CD4-positive, alpha-beta T cell (primary cell): ENCODE measurements at regions not wholly inside any gene's neighbourhood (a gene's known extent, or its start where the extent isn't known, plus 50 kb on each side); places are given as distances from the start of the nearest gene placed in this dataset.

ENCODE experiments used
- ATAC-seq: fragments of 200-7000 bp; cut with Tn5 transposase; one replicate; pipeline ENCODE4 v1.10.0; 2022; ENCODE audit warnings: mild to moderate bottlenecking; ENCODE audit not compliant: poor library complexity
- CTCF ChIA-PET: fragments of 350-600 bp; sonication (Branson Sonifier 250); formaldehyde crosslinking; loops from one replicate; lab custom pipeline; 2021; ENCODE audit warnings: antibody characterized with exemption, inconsistent platforms; lab: Charles Lee
- POLR2A ChIA-PET: fragments of 350-600 bp; sonication (Branson Sonifier 250); formaldehyde crosslinking; loops from one replicate; lab custom pipeline; 2021; ENCODE audit warnings: antibody characterized with exemption, inconsistent platforms; lab: Charles Lee
- DNase-seq, 14 experiments: peaks; one replicate each; pipeline ENCODE4 v3.0.0-alpha.2; 2013 to 2020; ENCODE audit warnings: mixed read lengths in 2 of 14
- H3K27ac ChIP-seq, 2 donors: one replicate each; pipeline versions ENCODE4 v1.5.1 to v1.7.0; 2013; ENCODE audit warnings: low read length in 2 of 2, low read depth in 1 of 2, mild to moderate bottlenecking in 1 of 2
- H3K27me3 ChIP-seq, 2 experiments: 1 replicate in 1 of 2; 2 replicates in 1 of 2; pipeline versions ENCODE4 v1.6.1 to v1.7.0; 2013; ENCODE audit warnings: low read length in 2 of 2, control low read depth in 1 of 2, mild to moderate bottlenecking in 1 of 2, moderate library complexity in 1 of 2; ENCODE audit not compliant: insufficient read depth in 2 of 2, control insufficient read depth in 1 of 2
- H3K36me3 ChIP-seq: one replicate; pipeline ENCODE4 v1.6.1; 2013; ENCODE audit warnings: low read length, control low read depth; ENCODE audit not compliant: insufficient read depth
- H3K4me1 ChIP-seq: one replicate; pipeline ENCODE4 v1.6.1; 2013; ENCODE audit warnings: low read length, control low read depth; ENCODE audit not compliant: insufficient read depth
- H3K4me3 ChIP-seq: one replicate; pipeline ENCODE4 v1.5.1; 2013; ENCODE audit warnings: mild to moderate bottlenecking, low read length, moderate library complexity
- H3K9me3 ChIP-seq, 2 experiments: 1 replicate in 1 of 2; 2 replicates in 1 of 2; pipeline versions ENCODE4 v1.6.1 to v1.7.0; 2013; ENCODE audit warnings: low read length in 2 of 2, mild to moderate bottlenecking in 2 of 2, control low read depth in 1 of 2, moderate library complexity in 1 of 2; ENCODE audit not compliant: control insufficient read depth in 1 of 2, insufficient read depth in 1 of 2
- H3K27ac Mint-ChIP-seq: one replicate; pipeline ENCODE4 v1.8.0; 2020; ENCODE audit warnings: mixed read lengths
- H3K27me3 Mint-ChIP-seq: one replicate; pipeline ENCODE4 v1.8.0; 2021; ENCODE audit warnings: mixed read lengths
- H3K36me3 Mint-ChIP-seq: one replicate; pipeline ENCODE4 v1.8.0; 2021; ENCODE audit warnings: low read depth, mixed read lengths
- H3K4me1 Mint-ChIP-seq: one replicate; pipeline ENCODE4 v1.8.0; 2021; ENCODE audit warnings: low read depth, mixed read lengths
- H3K4me3 Mint-ChIP-seq: one replicate; pipeline ENCODE4 v1.8.0; 2020; ENCODE audit warnings: mild to moderate bottlenecking, mixed read lengths
- H3K9me3 Mint-ChIP-seq: one replicate; pipeline ENCODE4 v1.8.0; 2020; ENCODE audit warnings: mixed read lengths
- CTCF ChIP-seq: fragments of 200-600 bp; IDR thresholded peaks from one replicate; pipeline ENCODE4 v1.8.0; 2022; ENCODE audit warnings: antibody characterized with exemption, mild to moderate bottlenecking
- intact Hi-C, 2 experiments: fragments of 100-400 bp; cut with DNase I in 1 of 2; cut with micrococcal nuclease in 1 of 2; formaldehyde crosslinking; loops; one replicate each; pipeline versions ENCODE4 v1.15.1 to v1.9.0; 2023 to 2025; cut with DNase I, micrococcal nuclease

DNA sequence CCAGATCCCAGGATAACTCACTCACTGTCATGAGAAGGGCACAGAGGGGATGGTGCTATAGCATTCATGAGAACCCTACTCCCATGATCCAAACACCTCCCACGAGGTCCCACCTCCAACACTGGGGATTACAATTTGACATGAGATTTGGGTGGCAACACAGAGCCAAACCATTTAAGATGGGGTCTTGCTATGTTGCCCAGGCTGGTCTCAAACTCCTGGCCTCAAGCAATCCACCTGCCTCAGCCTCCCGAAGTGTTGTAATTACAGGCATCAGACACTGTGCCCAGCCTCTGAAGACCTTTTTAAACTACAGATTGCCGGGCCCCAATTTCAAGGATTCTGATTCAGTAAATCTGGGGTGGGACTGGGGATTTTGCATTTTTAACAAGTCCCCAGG is 98.5 kb downstream of the BAMBI start:
- no peaks in the 10 kb centered on the region for H3K27me3 ChIP-seq
- ATAC-seq (no peak), DNase-seq (no peak)
- intact Hi-C loops, result no loop called here
- POLR2A ChIA-PET, result no interaction called here
- H3K27ac Mint-ChIP-seq, result no peak overlapping the region
- H3K36me3 Mint-ChIP-seq, result no peaks in the 10 kb centered on the region
- H3K4me1 Mint-ChIP-seq, result no peaks in the 10 kb centered on the region
- peaks cover 0 to 15% of the 10 kb centered on the region in 2 experiments for H3K9me3 ChIP-seq
- TF ChIP-seq CTCF, result no peak
- no peaks in the 10 kb centered on the region for H3K27me3 Mint-ChIP-seq
- CTCF ChIA-PET, result no interaction called here
- H3K4me3 Mint-ChIP-seq, result no peak overlapping the region
- no peak overlapping the region for H3K4me3 ChIP-seq
- no peaks in the 10 kb centered on the region for H3K4me1 ChIP-seq
- no peaks in the 10 kb centered on the region for H3K36me3 ChIP-seq
- H3K27ac ChIP-seq, result no peak overlapping the region
- no peaks in the 10 kb centered on the region for H3K9me3 Mint-ChIP-seq

DNA sequence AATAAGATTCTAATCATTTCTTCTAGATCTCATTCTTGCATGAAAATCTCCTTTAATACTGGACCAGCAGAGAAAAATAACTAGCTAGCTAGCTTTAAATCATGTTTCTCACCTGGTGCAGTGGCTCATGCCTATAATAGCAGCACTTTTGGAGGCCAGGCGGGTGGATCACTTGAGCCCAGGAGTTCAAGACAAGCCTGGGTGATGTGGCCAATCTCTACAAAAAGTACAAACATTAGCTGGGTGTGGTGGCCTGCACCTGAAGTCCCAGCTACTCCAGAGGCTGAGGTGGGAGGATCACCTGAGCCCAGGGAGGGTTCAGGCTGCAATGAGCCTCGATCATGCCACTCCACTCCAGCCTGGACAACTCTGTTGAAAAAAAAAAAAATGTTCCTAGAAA is 99.2 kb downstream of the BAMBI start:
- Histone ChIP-seq H3K9me3 (peaks cover 0 to 8% of the 10 kb centered on the region in 2 experiments), H3K27me3 (no peaks in the 10 kb centered on the region), H3K27ac (no peak overlapping the region), H3K36me3 (no peaks in the 10 kb centered on the region), H3K4me1 (no peaks in the 10 kb centered on the region), H3K4me3 (no peak overlapping the region)
- no peak for TF ChIP-seq CTCF
- Mint-ChIP-seq H3K27ac (no peak overlapping the region), H3K9me3 (no peaks in the 10 kb centered on the region), H3K4me3 (no peak overlapping the region), H3K27me3 (no peaks in the 10 kb centered on the region), H3K36me3 (no peaks in the 10 kb centered on the region), H3K4me1 (no peaks in the 10 kb centered on the region)
- DNase-seq (no peak), ATAC-seq (no peak)
- intact Hi-C loops, result no loop called here
- POLR2A ChIA-PET, result no interaction called here
- CTCF ChIA-PET, result no interaction called here

DNA sequence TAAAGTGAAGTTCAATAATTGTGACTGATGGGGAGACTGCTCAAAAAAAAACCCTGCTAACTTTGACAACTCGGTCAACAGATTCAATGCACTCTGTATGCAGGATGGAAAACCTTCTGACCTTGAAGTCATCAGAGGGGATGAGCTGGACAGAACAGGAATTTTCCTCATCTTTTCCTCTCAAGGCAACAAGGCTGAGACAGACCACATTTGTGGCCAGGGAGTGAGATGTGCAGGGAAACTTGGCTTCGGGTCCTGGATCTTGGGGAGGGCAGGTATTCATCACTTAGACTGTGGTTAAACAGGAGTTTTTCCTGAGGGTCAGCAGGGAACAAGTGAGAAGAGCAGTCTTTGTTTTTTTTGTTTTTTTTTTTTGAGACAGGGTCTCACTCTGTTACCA is 100.6 kb downstream of the BAMBI start:
- Mint-ChIP-seq H3K9me3 (no peaks in the 10 kb centered on the region), H3K4me3 (no peak overlapping the region), H3K36me3 (no peaks in the 10 kb centered on the region), H3K4me1 (no peaks in the 10 kb centered on the region), H3K27me3 (no peaks in the 10 kb centered on the region), H3K27ac (no peak overlapping the region)
- DNase-seq (no peak), ATAC-seq (no peak)
- intact Hi-C loops, result no loop called here
- H3K27ac ChIP-seq, result no peak overlapping the region
- H3K36me3 ChIP-seq, result no peaks in the 10 kb centered on the region
- H3K4me1 ChIP-seq, result no peaks in the 10 kb centered on the region
- POLR2A ChIA-PET, result no interaction called here
- H3K4me3 ChIP-seq, result no peak overlapping the region
- TF ChIP-seq CTCF, result no peak
- CTCF ChIA-PET, result no interaction called here
- no peaks in the 10 kb centered on the region for H3K27me3 ChIP-seq
- H3K9me3 ChIP-seq, result peaks cover 0 to 3% of the 10 kb centered on the region in 2 experiments
